Peyer's patch (tissue), 4 donors: ENCODE measurements at regions not wholly inside any gene's neighbourhood (a gene's known extent, or its start where the extent isn't known, plus 50 kb on each side); places are given as distances from the start of the nearest gene placed in this dataset.

ENCODE experiments used
- DNase-seq, 3 donors: peaks; one replicate each; pipeline ENCODE4 v3.0.0-alpha.2; 2017 to 2019
- H3K27ac ChIP-seq, 4 donors: fragments of 200-600 bp; sonication (generic); one replicate each; pipeline ENCODE4 v1.5.1; 2016 to 2019
- H3K27me3 ChIP-seq, 2 donors: fragments of 200-600 bp; sonication (generic); one replicate each; pipeline ENCODE4 v1.5.1; 2019
- H3K36me3 ChIP-seq, 3 donors: fragments of 200-600 bp; sonication (generic); one replicate each; pipeline ENCODE4 v1.5.1; 2016 to 2019
- H3K4me1 ChIP-seq, 4 donors: fragments of 200-600 bp; sonication (generic); one replicate each; pipeline ENCODE4 v1.5.1; 2016 to 2019
- H3K4me3 ChIP-seq, 4 donors: fragments of 200-600 bp; sonication (generic); 1 replicate in 3 of 4; 2 replicates in 1 of 4; pipeline ENCODE4 v1.5.1; 2016 to 2019; ENCODE audit warnings: mild to moderate bottlenecking in 1 of 4
- H3K9me3 ChIP-seq, 4 donors: fragments of 200-600 bp; sonication (generic); one replicate each; pipeline ENCODE4 v1.5.1; 2016 to 2019; ENCODE audit warnings: mild to moderate bottlenecking in 1 of 4
- CTCF ChIP-seq, 6 experiments: fragments of 450-650 bp in 4 of 6; fragments of 200-600 bp in 2 of 6; sonication (generic) in 1 of 6; IDR thresholded peaks; one replicate each; pipeline ENCODE4 v1.5.1; 2017 to 2019; ENCODE audit warnings: antibody characterized with exemption in 6 of 6, mild to moderate bottlenecking in 3 of 6, moderate library complexity in 1 of 6
- POLR2A ChIP-seq, 2 donors: fragments of 450-650 bp; IDR thresholded peaks; one replicate each; pipeline ENCODE4 v1.5.1; 2017; ENCODE audit warnings: antibody characterized with exemption in 2 of 2, mild to moderate bottlenecking in 2 of 2, moderate library complexity in 2 of 2

- H3K27ac ChIP-seq, result no peak overlapping the region
- TF ChIP-seq POLR2A (IDR thresholded peaks at IDR 0.05) (no peak), CTCF (IDR thresholded peaks at IDR 0.05) (no peak)
- DNase-seq, result no peak
These were observed 1425.8 kb upstream of the C9orf72 start for GRCh38 chr9:28999057-28999456.

GRCh38 chr9:28999806-29000205, 1426.5 kb upstream of the C9orf72 start:
- no peaks in the 10 kb centered on the region for H3K36me3 ChIP-seq
- no peaks in the 10 kb centered on the region for H3K4me1 ChIP-seq
- H3K27ac ChIP-seq, result no peak overlapping the region
- H3K9me3 ChIP-seq, result no peaks in the 10 kb centered on the region
- TF ChIP-seq POLR2A (IDR thresholded peaks at IDR 0.05) (no peak), CTCF (IDR thresholded peaks at IDR 0.05) (no peak)
- H3K4me3 ChIP-seq, result no peak overlapping the region
- no peaks in the 10 kb centered on the region for H3K27me3 ChIP-seq
- DNase-seq, result no peak

More at GRCh38 chr9:28999057-28999456, 1425.8 kb upstream of the C9orf72 start:
- H3K9me3 ChIP-seq, result no peaks in the 10 kb centered on the region
- H3K36me3 ChIP-seq, result no peaks in the 10 kb centered on the region
- no peaks in the 10 kb centered on the region for H3K27me3 ChIP-seq
- H3K4me1 ChIP-seq, result no peaks in the 10 kb centered on the region
- H3K4me3 ChIP-seq, result no peak overlapping the region

GRCh38 chr9:29001006-29001405, 1427.7 kb upstream of the C9orf72 start:
- DNase-seq, result no peak
- Histone ChIP-seq H3K27me3 (no peaks in the 10 kb centered on the region), H3K27ac (no peak overlapping the region), H3K9me3 (no peaks in the 10 kb centered on the region), H3K4me3 (no peak overlapping the region), H3K36me3 (no peaks in the 10 kb centered on the region), H3K4me1 (no peaks in the 10 kb centered on the region)
- no peak for TF ChIP-seq CTCF (IDR thresholded peaks at IDR 0.05)
- TF ChIP-seq POLR2A (IDR thresholded peaks at IDR 0.05), result no peak

GRCh38 chr9:29004988-29005387, 1431.7 kb upstream of the C9orf72 start:
- H3K27me3 ChIP-seq, result no peaks in the 10 kb centered on the region
- no peak overlapping the region for H3K4me3 ChIP-seq
- DNase-seq, result no peak
- no peaks in the 10 kb centered on the region for H3K9me3 ChIP-seq
- H3K36me3 ChIP-seq, result no peaks in the 10 kb centered on the region
- TF ChIP-seq POLR2A (IDR thresholded peaks at IDR 0.05), result no peak
- TF ChIP-seq CTCF (IDR thresholded peaks at IDR 0.05), result no peak
- no peak overlapping the region for H3K27ac ChIP-seq
- no peaks in the 10 kb centered on the region for H3K4me1 ChIP-seq

GRCh38 chr9:29006628-29007027, 1433.3 kb upstream of the C9orf72 start:
- H3K27ac ChIP-seq, result no peak overlapping the region
- no peak overlapping the region for H3K4me3 ChIP-seq
- H3K36me3 ChIP-seq, result no peaks in the 10 kb centered on the region
- H3K9me3 ChIP-seq, result no peaks in the 10 kb centered on the region
- no peaks in the 10 kb centered on the region for H3K27me3 ChIP-seq
- no peak for DNase-seq
- H3K4me1 ChIP-seq, result no peaks in the 10 kb centered on the region
- TF ChIP-seq POLR2A (IDR thresholded peaks at IDR 0.05) (no peak), CTCF (IDR thresholded peaks at IDR 0.05) (no peak)

- Histone ChIP-seq H3K9me3 (no peaks in the 10 kb centered on the region), H3K4me1 (no peaks in the 10 kb centered on the region), H3K4me3 (no peak overlapping the region), H3K27me3 (no peaks in the 10 kb centered on the region), H3K27ac (no peak overlapping the region), H3K36me3 (no peaks in the 10 kb centered on the region)
- no peak for DNase-seq
- TF ChIP-seq CTCF (IDR thresholded peaks at IDR 0.05) (no peak), POLR2A (IDR thresholded peaks at IDR 0.05) (no peak)
These were observed 1439.6 kb upstream of the C9orf72 start for GRCh38 chr9:29012911-29013310.
